ENCODE measurements at regions not wholly inside any gene's neighbourhood (a gene's known extent, or its start where the extent isn't known, plus 50 kb on each side); places are given as distances from the start of the nearest gene placed in this dataset.

DNA sequence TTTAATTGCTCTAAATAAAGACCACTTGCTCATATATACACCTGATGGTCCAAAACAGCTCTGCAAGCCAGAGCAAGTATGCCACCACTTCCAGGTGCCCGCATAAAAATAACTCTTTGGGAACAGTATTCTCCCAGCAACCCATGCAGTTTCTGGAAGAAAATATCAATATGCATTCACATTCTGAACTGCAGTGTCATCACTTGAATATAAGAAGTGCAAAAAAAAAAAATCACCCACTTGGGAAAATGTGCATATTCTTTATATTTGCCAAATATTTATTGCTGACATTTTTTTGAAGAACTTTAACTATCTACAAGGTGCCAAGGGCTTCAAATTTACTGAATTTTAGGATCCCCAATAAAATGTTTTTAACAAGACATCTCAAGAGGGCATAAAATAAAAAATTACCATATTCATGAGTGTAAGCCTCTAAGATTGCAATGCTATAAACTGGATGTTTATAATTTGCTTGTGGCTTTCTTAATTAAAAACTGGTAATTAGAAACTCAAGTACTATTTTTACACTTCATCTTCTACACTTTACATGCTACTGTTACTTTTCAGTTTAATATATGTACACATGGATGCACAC is 360.6 kb upstream of the HNRNPA3 start:
- no peak overlapping the region for H3K27ac ChIP-seq (ENCODE audit: low read depth in 1 of 2, low read length in 2 of 2)
- WGBS = 97% methylated on average over 1 of the region's 1 CpG
- H3K9me3 ChIP-seq (ENCODE audit: control insufficient read depth in 4 of 4, low read length in 3 of 4) = no peaks in the 10 kb centered on the region
- no peak for DNase-seq (ENCODE audit: low spot score)
- H3K36me3 ChIP-seq (ENCODE audit: control insufficient read depth in 4 of 4, insufficient read depth in 3 of 4, low read depth in 1 of 4, low read length in 3 of 4) = no peaks in the 10 kb centered on the region
- H3K27me3 ChIP-seq (ENCODE audit: control insufficient read depth in 4 of 4, insufficient read depth in 4 of 4, low read length in 3 of 4) = no peaks in the 10 kb centered on the region
- H3K4me1 ChIP-seq (ENCODE audit: control insufficient read depth in 4 of 4, insufficient read depth in 4 of 4, low read length in 3 of 4) = no peaks in the 10 kb centered on the region
- TF ChIP-seq NR2F2 (IDR thresholded peaks at IDR 0.05) (no peak), YY1 (IDR thresholded peaks at IDR 0.05) (no peak), FOXA1 (IDR thresholded peaks at IDR 0.05) (no peak), JUND (IDR thresholded peaks at IDR 0.05) (no peak), RXRA (IDR thresholded peaks at IDR 0.05) (no peak), HNF4G (IDR thresholded peaks at IDR 0.05) (no peak), FOXA2 (IDR thresholded peaks at IDR 0.05) (no peak), RAD21 (IDR thresholded peaks at IDR 0.05) (no peak), TAF1 (conservative IDR thresholded peaks at IDR 0.05) (no peak), HNF4A (conservative IDR thresholded peaks at IDR 0.05) (no peak)
- TF ChIP-seq, protein P1, sequence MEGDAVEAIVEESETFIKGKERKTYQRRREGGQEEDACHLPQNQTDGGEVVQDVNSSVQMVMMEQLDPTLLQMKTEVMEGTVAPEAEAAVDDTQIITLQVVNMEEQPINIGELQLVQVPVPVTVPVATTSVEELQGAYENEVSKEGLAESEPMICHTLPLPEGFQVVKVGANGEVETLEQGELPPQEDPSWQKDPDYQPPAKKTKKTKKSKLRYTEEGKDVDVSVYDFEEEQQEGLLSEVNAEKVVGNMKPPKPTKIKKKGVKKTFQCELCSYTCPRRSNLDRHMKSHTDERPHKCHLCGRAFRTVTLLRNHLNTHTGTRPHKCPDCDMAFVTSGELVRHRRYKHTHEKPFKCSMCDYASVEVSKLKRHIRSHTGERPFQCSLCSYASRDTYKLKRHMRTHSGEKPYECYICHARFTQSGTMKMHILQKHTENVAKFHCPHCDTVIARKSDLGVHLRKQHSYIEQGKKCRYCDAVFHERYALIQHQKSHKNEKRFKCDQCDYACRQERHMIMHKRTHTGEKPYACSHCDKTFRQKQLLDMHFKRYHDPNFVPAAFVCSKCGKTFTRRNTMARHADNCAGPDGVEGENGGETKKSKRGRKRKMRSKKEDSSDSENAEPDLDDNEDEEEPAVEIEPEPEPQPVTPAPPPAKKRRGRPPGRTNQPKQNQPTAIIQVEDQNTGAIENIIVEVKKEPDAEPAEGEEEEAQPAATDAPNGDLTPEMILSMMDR (IDR thresholded peaks at IDR 0.05; ENCODE audit: low read depth, low read length, missing input control) = no peak
- TF ChIP-seq, protein P2, sequence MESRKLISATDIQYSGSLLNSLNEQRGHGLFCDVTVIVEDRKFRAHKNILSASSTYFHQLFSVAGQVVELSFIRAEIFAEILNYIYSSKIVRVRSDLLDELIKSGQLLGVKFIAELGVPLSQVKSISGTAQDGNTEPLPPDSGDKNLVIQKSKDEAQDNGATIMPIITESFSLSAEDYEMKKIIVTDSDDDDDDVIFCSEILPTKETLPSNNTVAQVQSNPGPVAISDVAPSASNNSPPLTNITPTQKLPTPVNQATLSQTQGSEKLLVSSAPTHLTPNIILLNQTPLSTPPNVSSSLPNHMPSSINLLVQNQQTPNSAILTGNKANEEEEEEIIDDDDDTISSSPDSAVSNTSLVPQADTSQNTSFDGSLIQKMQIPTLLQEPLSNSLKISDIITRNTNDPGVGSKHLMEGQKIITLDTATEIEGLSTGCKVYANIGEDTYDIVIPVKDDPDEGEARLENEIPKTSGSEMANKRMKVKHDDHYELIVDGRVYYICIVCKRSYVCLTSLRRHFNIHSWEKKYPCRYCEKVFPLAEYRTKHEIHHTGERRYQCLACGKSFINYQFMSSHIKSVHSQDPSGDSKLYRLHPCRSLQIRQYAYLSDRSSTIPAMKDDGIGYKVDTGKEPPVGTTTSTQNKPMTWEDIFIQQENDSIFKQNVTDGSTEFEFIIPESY (IDR thresholded peaks at IDR 0.05) = no peak
- TF ChIP-seq, protein P3, sequence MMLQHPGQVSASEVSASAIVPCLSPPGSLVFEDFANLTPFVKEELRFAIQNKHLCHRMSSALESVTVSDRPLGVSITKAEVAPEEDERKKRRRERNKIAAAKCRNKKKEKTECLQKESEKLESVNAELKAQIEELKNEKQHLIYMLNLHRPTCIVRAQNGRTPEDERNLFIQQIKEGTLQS (IDR thresholded peaks at IDR 0.05) = no peak
- H3K4me3 ChIP-seq (ENCODE audit: low read depth in 1 of 3, low read length in 3 of 3) = no peak overlapping the region
- H3K9ac ChIP-seq (ENCODE audit: low read depth in 1 of 2, low read length in 2 of 2) = no peak overlapping the region

DNA sequence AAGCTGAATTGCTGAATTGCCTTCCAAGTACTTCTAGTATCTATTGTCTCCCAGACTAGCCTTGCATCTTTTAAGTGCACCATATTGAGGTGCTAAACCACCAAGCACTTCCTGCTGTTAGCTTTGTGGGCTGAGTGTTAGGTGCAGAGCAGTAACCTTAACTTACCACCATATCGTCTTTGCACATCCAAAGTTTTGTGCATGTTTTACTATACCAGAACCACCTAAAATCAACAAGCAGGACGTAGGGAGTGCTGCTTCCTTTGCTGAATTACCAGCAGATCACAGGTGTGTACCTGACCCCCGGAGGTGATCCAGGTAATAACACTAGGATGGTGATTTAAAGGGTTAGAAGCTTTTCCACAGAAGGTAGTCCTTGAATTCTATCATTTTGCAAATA is 359.9 kb upstream of the HNRNPA3 start:
- TF ChIP-seq SP1 (IDR thresholded peaks at IDR 0.05) (no peak), HNF4A (conservative IDR thresholded peaks at IDR 0.05) (no peak), RAD21 (IDR thresholded peaks at IDR 0.05) (no peak), FOXA1 (IDR thresholded peaks at IDR 0.05) (no peak), RXRA (IDR thresholded peaks at IDR 0.05) (no peak), NR2F2 (IDR thresholded peaks at IDR 0.05) (no peak), YY1 (IDR thresholded peaks at IDR 0.05) (no peak), JUND (IDR thresholded peaks at IDR 0.05) (no peak), FOXA2 (IDR thresholded peaks at IDR 0.05) (no peak), EGR1 (IDR thresholded peaks at IDR 0.05; ENCODE audit: low read depth in 2 of 2) (no peak), GABPA (IDR thresholded peaks at IDR 0.05 in 1 of 2, conservative IDR thresholded peaks at IDR 0.05 in 1 of 2) (no peak), HNF4G (IDR thresholded peaks at IDR 0.05) (no peak)
- TF ChIP-seq, protein P4, sequence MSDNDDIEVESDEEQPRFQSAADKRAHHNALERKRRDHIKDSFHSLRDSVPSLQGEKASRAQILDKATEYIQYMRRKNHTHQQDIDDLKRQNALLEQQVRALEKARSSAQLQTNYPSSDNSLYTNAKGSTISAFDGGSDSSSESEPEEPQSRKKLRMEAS (IDR thresholded peaks at IDR 0.05) = no peak
- TF ChIP-seq, protein P3 (IDR thresholded peaks at IDR 0.05) = no peak
- TF ChIP-seq, protein P1 (IDR thresholded peaks at IDR 0.05; ENCODE audit: low read depth, low read length, missing input control) = no peak
- TF ChIP-seq, protein P5, sequence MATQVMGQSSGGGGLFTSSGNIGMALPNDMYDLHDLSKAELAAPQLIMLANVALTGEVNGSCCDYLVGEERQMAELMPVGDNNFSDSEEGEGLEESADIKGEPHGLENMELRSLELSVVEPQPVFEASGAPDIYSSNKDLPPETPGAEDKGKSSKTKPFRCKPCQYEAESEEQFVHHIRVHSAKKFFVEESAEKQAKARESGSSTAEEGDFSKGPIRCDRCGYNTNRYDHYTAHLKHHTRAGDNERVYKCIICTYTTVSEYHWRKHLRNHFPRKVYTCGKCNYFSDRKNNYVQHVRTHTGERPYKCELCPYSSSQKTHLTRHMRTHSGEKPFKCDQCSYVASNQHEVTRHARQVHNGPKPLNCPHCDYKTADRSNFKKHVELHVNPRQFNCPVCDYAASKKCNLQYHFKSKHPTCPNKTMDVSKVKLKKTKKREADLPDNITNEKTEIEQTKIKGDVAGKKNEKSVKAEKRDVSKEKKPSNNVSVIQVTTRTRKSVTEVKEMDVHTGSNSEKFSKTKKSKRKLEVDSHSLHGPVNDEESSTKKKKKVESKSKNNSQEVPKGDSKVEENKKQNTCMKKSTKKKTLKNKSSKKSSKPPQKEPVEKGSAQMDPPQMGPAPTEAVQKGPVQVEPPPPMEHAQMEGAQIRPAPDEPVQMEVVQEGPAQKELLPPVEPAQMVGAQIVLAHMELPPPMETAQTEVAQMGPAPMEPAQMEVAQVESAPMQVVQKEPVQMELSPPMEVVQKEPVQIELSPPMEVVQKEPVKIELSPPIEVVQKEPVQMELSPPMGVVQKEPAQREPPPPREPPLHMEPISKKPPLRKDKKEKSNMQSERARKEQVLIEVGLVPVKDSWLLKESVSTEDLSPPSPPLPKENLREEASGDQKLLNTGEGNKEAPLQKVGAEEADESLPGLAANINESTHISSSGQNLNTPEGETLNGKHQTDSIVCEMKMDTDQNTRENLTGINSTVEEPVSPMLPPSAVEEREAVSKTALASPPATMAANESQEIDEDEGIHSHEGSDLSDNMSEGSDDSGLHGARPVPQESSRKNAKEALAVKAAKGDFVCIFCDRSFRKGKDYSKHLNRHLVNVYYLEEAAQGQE (IDR thresholded peaks at IDR 0.05) = no peak
- no peaks in the 10 kb centered on the region for H3K9me3 ChIP-seq (ENCODE audit: control insufficient read depth in 4 of 4, low read length in 3 of 4)
- no peak overlapping the region for H3K4me3 ChIP-seq (ENCODE audit: low read depth in 1 of 3, low read length in 3 of 3)
- H3K9ac ChIP-seq (ENCODE audit: low read depth in 1 of 2, low read length in 2 of 2) = no peak overlapping the region
- WGBS = 31% methylated on average over 3 of the region's 3 CpGs
- H3K4me1 ChIP-seq (ENCODE audit: control insufficient read depth in 4 of 4, insufficient read depth in 4 of 4, low read length in 3 of 4) = no peaks in the 10 kb centered on the region
- no peaks in the 10 kb centered on the region for H3K36me3 ChIP-seq (ENCODE audit: control insufficient read depth in 4 of 4, insufficient read depth in 3 of 4, low read depth in 1 of 4, low read length in 3 of 4)
- H3K27me3 ChIP-seq (ENCODE audit: control insufficient read depth in 4 of 4, insufficient read depth in 4 of 4, low read length in 3 of 4) = no peaks in the 10 kb centered on the region
- no peak overlapping the region for H3K27ac ChIP-seq (ENCODE audit: low read depth in 1 of 2, low read length in 2 of 2)
- no peak for DNase-seq (ENCODE audit: low spot score)
